ENCODE measurements at regions not wholly inside any gene's neighbourhood (a gene's known extent, or its start where the extent isn't known, plus 50 kb on each side); places are given as distances from the start of the nearest gene placed in this dataset.

- H3K4me1 ChIP-seq (ENCODE audit: control insufficient read depth, extremely low read depth, insufficient read depth, low read length): no peaks in the 10 kb centered on the region
Measured at GRCh38 chr5:118678746-118679145, 309.6 kb downstream of the DTWD2 start.

GRCh38 chr5:118675247-118675646 is 313.1 kb downstream of the DTWD2 start:
- FAIRE-seq (no peak), DNase-seq (ENCODE audit: low read depth, low spot score) (no peak)
- no peak overlapping the region for H3K4me2 ChIP-seq (ENCODE audit: control insufficient read depth, extremely low read depth, insufficient read depth, low read depth, low read length)
- no peaks in the 10 kb centered on the region for H3K36me3 ChIP-seq (ENCODE audit: control insufficient read depth in 2 of 2, extremely low read depth in 1 of 2, insufficient read depth in 2 of 2, low read length in 2 of 2)
- no peaks in the 10 kb centered on the region for H3K4me1 ChIP-seq (ENCODE audit: control insufficient read depth, extremely low read depth, insufficient read depth, low read length)
- no peak for TF ChIP-seq EZH2 (IDR thresholded peaks at IDR 0.05; ENCODE audit: low read length)
- TF ChIP-seq, protein P1, sequence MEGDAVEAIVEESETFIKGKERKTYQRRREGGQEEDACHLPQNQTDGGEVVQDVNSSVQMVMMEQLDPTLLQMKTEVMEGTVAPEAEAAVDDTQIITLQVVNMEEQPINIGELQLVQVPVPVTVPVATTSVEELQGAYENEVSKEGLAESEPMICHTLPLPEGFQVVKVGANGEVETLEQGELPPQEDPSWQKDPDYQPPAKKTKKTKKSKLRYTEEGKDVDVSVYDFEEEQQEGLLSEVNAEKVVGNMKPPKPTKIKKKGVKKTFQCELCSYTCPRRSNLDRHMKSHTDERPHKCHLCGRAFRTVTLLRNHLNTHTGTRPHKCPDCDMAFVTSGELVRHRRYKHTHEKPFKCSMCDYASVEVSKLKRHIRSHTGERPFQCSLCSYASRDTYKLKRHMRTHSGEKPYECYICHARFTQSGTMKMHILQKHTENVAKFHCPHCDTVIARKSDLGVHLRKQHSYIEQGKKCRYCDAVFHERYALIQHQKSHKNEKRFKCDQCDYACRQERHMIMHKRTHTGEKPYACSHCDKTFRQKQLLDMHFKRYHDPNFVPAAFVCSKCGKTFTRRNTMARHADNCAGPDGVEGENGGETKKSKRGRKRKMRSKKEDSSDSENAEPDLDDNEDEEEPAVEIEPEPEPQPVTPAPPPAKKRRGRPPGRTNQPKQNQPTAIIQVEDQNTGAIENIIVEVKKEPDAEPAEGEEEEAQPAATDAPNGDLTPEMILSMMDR (optimal IDR thresholded peaks at IDR 0.05 in 1 of 3, IDR thresholded peaks at IDR 0.05 in 1 of 3, conservative IDR thresholded peaks at IDR 0.05 in 1 of 3; ENCODE audit: extremely low read depth in 1 of 3, insufficient read depth in 2 of 3, low read length in 3 of 3): no peak
- H3K9me3 ChIP-seq (ENCODE audit: control insufficient read depth, low read depth, low read length): no peaks in the 10 kb centered on the region
- no peak overlapping the region for H3K27ac ChIP-seq (ENCODE audit: control insufficient read depth, insufficient read depth, low read length)
- no peaks in the 10 kb centered on the region for H3K79me2 ChIP-seq (ENCODE audit: control insufficient read depth, insufficient read depth, low read length)
- no peak overlapping the region for H3K9ac ChIP-seq (ENCODE audit: control insufficient read depth, extremely low read depth, insufficient read depth, low read length)
- H3K27me3 ChIP-seq (ENCODE audit: control insufficient read depth, extremely low read depth, insufficient read depth, low read length): no peaks in the 10 kb centered on the region
- H3K4me3 ChIP-seq (ENCODE audit: control insufficient read depth in 2 of 3, extremely low read depth in 1 of 3, insufficient read depth in 2 of 3, low read depth in 1 of 3, low read length in 3 of 3): no peak overlapping the region
- dilution Hi-C loops (cut with MboI; ENCODE audit: extremely low pct_ligation_motif_present, low sequenced_read_pairs): no loop called here
- H2AFZ ChIP-seq (ENCODE audit: control insufficient read depth, low read length): no peak overlapping the region
- no peaks in the 10 kb centered on the region for H4K20me1 ChIP-seq (ENCODE audit: control insufficient read depth, extremely low read depth, insufficient read depth, low read length)
- no peaks in the 10 kb centered on the region for H3K9me1 ChIP-seq (ENCODE audit: control insufficient read depth, extremely low read depth, insufficient read depth, low read length)

More at GRCh38 chr5:118678746-118679145, 309.6 kb downstream of the DTWD2 start:
- Histone ChIP-seq H3K9me3 (ENCODE audit: control insufficient read depth, low read depth, low read length) (no peaks in the 10 kb centered on the region), H3K27ac (ENCODE audit: control insufficient read depth, insufficient read depth, low read length) (no peak overlapping the region), H3K4me3 (ENCODE audit: control insufficient read depth in 2 of 3, extremely low read depth in 1 of 3, insufficient read depth in 2 of 3, low read depth in 1 of 3, low read length in 3 of 3) (no peak overlapping the region), H3K79me2 (ENCODE audit: control insufficient read depth, insufficient read depth, low read length) (no peaks in the 10 kb centered on the region), H3K9me1 (ENCODE audit: control insufficient read depth, extremely low read depth, insufficient read depth, low read length) (no peaks in the 10 kb centered on the region), H3K9ac (ENCODE audit: control insufficient read depth, extremely low read depth, insufficient read depth, low read length) (no peak overlapping the region), H3K4me2 (ENCODE audit: control insufficient read depth, extremely low read depth, insufficient read depth, low read depth, low read length) (no peak overlapping the region), H3K27me3 (ENCODE audit: control insufficient read depth, extremely low read depth, insufficient read depth, low read length) (no peaks in the 10 kb centered on the region), H2AFZ (ENCODE audit: control insufficient read depth, low read length) (no peak overlapping the region), H4K20me1 (ENCODE audit: control insufficient read depth, extremely low read depth, insufficient read depth, low read length) (no peaks in the 10 kb centered on the region), H3K36me3 (ENCODE audit: control insufficient read depth in 2 of 2, extremely low read depth in 1 of 2, insufficient read depth in 2 of 2, low read length in 2 of 2) (no peaks in the 10 kb centered on the region)
- dilution Hi-C loops (cut with MboI; ENCODE audit: extremely low pct_ligation_motif_present, low sequenced_read_pairs): no loop called here
- FAIRE-seq: no peak
- no peak for DNase-seq (ENCODE audit: low read depth, low spot score)
- TF ChIP-seq EZH2 (IDR thresholded peaks at IDR 0.05; ENCODE audit: low read length): no peak
- TF ChIP-seq, protein P1 (optimal IDR thresholded peaks at IDR 0.05 in 1 of 3, IDR thresholded peaks at IDR 0.05 in 1 of 3, conservative IDR thresholded peaks at IDR 0.05 in 1 of 3; ENCODE audit: extremely low read depth in 1 of 3, insufficient read depth in 2 of 3, low read length in 3 of 3): no peak

All from keratinocyte (primary cell).